Gastroesophageal sphincter (tissue), 4 donors: ENCODE measurements at regions not wholly inside any gene's neighbourhood (a gene's known extent, or its start where the extent isn't known, plus 50 kb on each side); places are given as distances from the start of the nearest gene placed in this dataset.

ENCODE experiments used
- ATAC-seq: fragments of 150-250 bp; one replicate; pipeline ENCODE4 v1.9.1; 2016; ENCODE audit warnings: mild to moderate bottlenecking, moderate library complexity
- H3K27ac ChIP-seq, 4 donors: fragments of 200-600 bp; sonication (generic) in 3 of 4; 1 replicate in 3 of 4; 2 replicates in 1 of 4; pipeline ENCODE4 v1.5.1; 2016 to 2019
- H3K27me3 ChIP-seq: fragments of 200-600 bp; sonication (generic); one replicate; pipeline ENCODE4 v1.5.1; 2019
- H3K36me3 ChIP-seq, 2 donors: fragments of 200-600 bp; sonication (generic); one replicate each; pipeline ENCODE4 v1.5.1; 2019; ENCODE audit warnings: control low read depth in 1 of 2
- H3K4me1 ChIP-seq, 3 donors: fragments of 200-600 bp; sonication (generic); 1 replicate in 2 of 3; 2 replicates in 1 of 3; pipeline ENCODE4 v1.5.1; 2016 to 2019; ENCODE audit warnings: control low read depth in 2 of 3
- H3K4me3 ChIP-seq, 2 donors: fragments of 200-600 bp; sonication (generic); one replicate each; pipeline ENCODE4 v1.5.1; 2019; ENCODE audit warnings: mild to moderate bottlenecking in 1 of 2, moderate library complexity in 1 of 2
- H3K9me3 ChIP-seq, 3 donors: fragments of 200-600 bp; sonication (generic); one replicate each; pipeline ENCODE4 v1.5.1; 2017 to 2019; ENCODE audit warnings: control low read depth in 2 of 3
- CTCF ChIP-seq, 4 experiments: fragments of 200-600 bp in 2 of 4; fragments of 450-650 bp in 2 of 4; sonication (generic) in 1 of 4; IDR thresholded peaks; one replicate each; pipeline ENCODE4 v1.5.1; 2017 to 2019; ENCODE audit warnings: antibody characterized with exemption in 4 of 4, mild to moderate bottlenecking in 2 of 4, moderate library complexity in 2 of 4
- EP300 ChIP-seq: sonication (generic); formaldehyde crosslinking; IDR thresholded peaks from one replicate; pipeline ENCODE4 v1.6.1; 2017; ENCODE audit warnings: antibody characterized with exemption, mild to moderate bottlenecking
- POLR2A ChIP-seq, 2 donors: fragments of 450-650 bp; IDR thresholded peaks; one replicate each; pipeline ENCODE4 v1.6.1; 2017; ENCODE audit warnings: antibody characterized with exemption in 2 of 2, mild to moderate bottlenecking in 2 of 2, moderate library complexity in 1 of 2
- POLR2AphosphoS5 ChIP-seq: sonication (generic); formaldehyde crosslinking; IDR thresholded peaks from one replicate; pipeline ENCODE4 v1.6.1; 2017; ENCODE audit warnings: antibody characterized with exemption
- WGBS, 2 donors: methylation state at CpG; one replicate each; pipeline ENCODE4 v1.1.5; 2018; ENCODE audit warnings: low coverage in 1 of 2; 5-methylcytosine and 5-hydroxymethylcytosine counted together

- Histone ChIP-seq H3K27ac (no peak overlapping the region), H3K9me3 (peaks cover 0 to 7% (median 0%) of the 10 kb centered on the region in 3 donors), H3K4me1 (no peaks in the 10 kb centered on the region), H3K36me3 (no peaks in the 10 kb centered on the region), H3K27me3 (no peaks in the 10 kb centered on the region), H3K4me3 (no peak overlapping the region)
- no peak for ATAC-seq
- no peak for TF ChIP-seq POLR2A (IDR thresholded peaks at IDR 0.05)
- no peak for TF ChIP-seq EP300
- TF ChIP-seq CTCF (IDR thresholded peaks at IDR 0.05), result no peak
- no peak for TF ChIP-seq POLR2AphosphoS5
- 38 to 83% methylated on average over 2 of the region's 2 CpGs for WGBS, 2 donors
Observed at GRCh38 chr15:37377428-37377827, 277.1 kb upstream of the MEIS2 start.

- 32 to 45% methylated on average over 3 of the region's 3 CpGs for whole genome bisulfite sequencing, 2 donors
- Histone ChIP-seq H3K27ac (no peak overlapping the region), H3K36me3 (no peaks in the 10 kb centered on the region), H3K4me1 (no peaks in the 10 kb centered on the region), H3K27me3 (no peaks in the 10 kb centered on the region), H3K4me3 (no peak overlapping the region), H3K9me3 (peaks cover 0 to 12% (median 0%) of the 10 kb centered on the region in 3 donors)
- TF ChIP-seq CTCF (IDR thresholded peaks at IDR 0.05), result no peak
- TF ChIP-seq EP300, result no peak
- TF ChIP-seq POLR2AphosphoS5, result no peak
- no peak for TF ChIP-seq POLR2A (IDR thresholded peaks at IDR 0.05)
- no peak for ATAC-seq
Observed at GRCh38 chr15:37394402-37395099, 294.2 kb upstream of the MEIS2 start.

- Histone ChIP-seq H3K4me1 (no peaks in the 10 kb centered on the region), H3K36me3 (no peaks in the 10 kb centered on the region), H3K9me3 (peaks cover 0 to 6% (median 0%) of the 10 kb centered on the region in 3 donors), H3K4me3 (no peak overlapping the region), H3K27me3 (no peaks in the 10 kb centered on the region), H3K27ac (no peak overlapping the region)
- no peak for ATAC-seq
- 81 to 92% methylated on average over 2 to 3 of the region's 3 CpGs for WGBS, 2 donors
- TF ChIP-seq POLR2AphosphoS5 (no peak), CTCF (IDR thresholded peaks at IDR 0.05) (no peak), POLR2A (IDR thresholded peaks at IDR 0.05) (no peak), EP300 (no peak)
Observed at GRCh38 chr15:37395100-37395468, 294.7 kb upstream of the MEIS2 start.

- WGBS, 2 donors, result 60 to 66% methylated on average over 3 of the region's 3 CpGs
- no peak for ATAC-seq
Observed at GRCh38 chr15:37397266-37398022, 297.1 kb upstream of the MEIS2 start.

More at GRCh38 chr15:37397266-37398022, 297.1 kb upstream of the MEIS2 start:
- no peaks in the 10 kb centered on the region for H3K27me3 ChIP-seq
- H3K4me3 ChIP-seq, result no peak overlapping the region
- TF ChIP-seq EP300, result no peak
- no peak for TF ChIP-seq POLR2AphosphoS5
- no peak for TF ChIP-seq POLR2A (IDR thresholded peaks at IDR 0.05)
- no peak for TF ChIP-seq CTCF (IDR thresholded peaks at IDR 0.05)
- no peaks in the 10 kb centered on the region for H3K9me3 ChIP-seq
- no peaks in the 10 kb centered on the region for H3K36me3 ChIP-seq
- H3K4me1 ChIP-seq, result no peaks in the 10 kb centered on the region
- no peak overlapping the region for H3K27ac ChIP-seq
